HL-60 (cell line): ENCODE measurements at regions not wholly inside any gene's neighbourhood (a gene's known extent, or its start where the extent isn't known, plus 50 kb on each side); places are given as distances from the start of the nearest gene placed in this dataset.

Experiments used
- DNase-seq, 2 experiments: peaks; one replicate each; pipeline ENCODE4 v3.0.0-alpha.2; 2010 to 2020; ENCODE audit warnings: low read depth in 1 of 2, low spot score in 1 of 2
- H3K27ac ChIP-seq: fragments of 250-450 bp; sonication (Bioruptor Pico); replicated peaks from 2 replicates; pipeline ENCODE4 v1.5.1; 2020; ENCODE audit warnings: mild to moderate bottlenecking, moderate library complexity
- H3K27me3 ChIP-seq: fragments of 250-450 bp; sonication (Bioruptor Pico); 2 replicates; pipeline ENCODE4 v1.5.1; 2021; ENCODE audit warnings: mild to moderate bottlenecking, moderate library complexity; ENCODE audit not compliant: insufficient read depth, poor library complexity, severe bottlenecking
- H3K4me3 ChIP-seq: replicated peaks from 2 replicates; pipeline ENCODE4 v1.5.1; 2011; ENCODE audit warnings: mild to moderate bottlenecking, control low read depth, low read length; ENCODE audit not compliant: insufficient read depth
- CTCF ChIP-seq: IDR thresholded peaks from one replicate; pipeline ENCODE4 v1.5.1; 2011; ENCODE audit warnings: low read length, control low read depth, inconsistent platforms; ENCODE audit not compliant: insufficient read depth
- GABPA ChIP-seq: IDR thresholded peaks from 2 replicates; pipeline ENCODE4 v1.6.1; 2012; ENCODE audit warnings: low read depth
- POLR2AphosphoS5 ChIP-seq: IDR thresholded peaks from 2 replicates; pipeline ENCODE4 v1.6.1; 2012; ENCODE audit warnings: low read depth
- REST ChIP-seq: IDR thresholded peaks from 2 replicates; pipeline ENCODE4 v1.6.1; 2012; ENCODE audit warnings: low read depth; ENCODE audit not compliant: insufficient replicate concordance
- SPI1 ChIP-seq: IDR thresholded peaks from 2 replicates; pipeline ENCODE4 v1.6.1; 2012; ENCODE audit warnings: low read depth, mild to moderate bottlenecking, borderline replicate concordance

GRCh38 chr2:168350380-168350779 is 103.0 kb upstream of the STK39 start:
- Histone ChIP-seq H3K27ac (no peak overlapping the region), H3K27me3 (no peaks in the 10 kb centered on the region), H3K4me3 (no peak overlapping the region)
- DNase-seq: no peak
- TF ChIP-seq SPI1 (no peak), POLR2AphosphoS5 (no peak), CTCF (no peak), REST (no peak)

- Histone ChIP-seq H3K27ac (no peak overlapping the region), H3K4me3 (no peak overlapping the region), H3K27me3 (no peaks in the 10 kb centered on the region)
- no peak for DNase-seq
- no peak for TF ChIP-seq SPI1
- TF ChIP-seq POLR2AphosphoS5: no peak
- TF ChIP-seq REST: no peak
- TF ChIP-seq CTCF: no peak
- no peak for TF ChIP-seq GABPA
These were observed 102.8 kb upstream of the CERS6 start for GRCh38 chr2:168353251-168353650.

GRCh38 chr2:168354499-168354898 is 101.6 kb upstream of the CERS6 start:
- TF ChIP-seq SPI1 (no peak), CTCF (no peak), GABPA (no peak), POLR2AphosphoS5 (no peak), REST (no peak)
- Histone ChIP-seq H3K4me3 (no peak overlapping the region), H3K27me3 (no peaks in the 10 kb centered on the region), H3K27ac (no peak overlapping the region)
- DNase-seq: no peak
